GM18511 (cell line): ENCODE measurements at regions not wholly inside any gene's neighbourhood (a gene's known extent, or its start where the extent isn't known, plus 50 kb on each side); places are given as distances from the start of the nearest gene placed in this dataset.
A peak's percentile ranks its signal among the peaks of the same experiment; 100 is the strongest.
"Not testable (repeated sequence)": the region's sequence is repeated elsewhere in the genome, so short reads cannot be mapped to it uniquely, and the experiment has no call there.

Experiments
- ATAC-seq: cut with Tn5 transposase; IDR thresholded peaks from one replicate; pipeline ENCODE4 v1.9.1; 2021; ENCODE audit warnings: mild to moderate bottlenecking, moderate library complexity; ENCODE audit not compliant: unreplicated experiment

- ATAC-seq, result no peak
Observed at GRCh38 chrX:42832764-42833549, 55.0 kb upstream of the PPP1R2C start.

- ATAC-seq, result not testable (repeated sequence)
Observed at GRCh38 chrX:42833550-42833940, 55.6 kb upstream of the PPP1R2C start.

- ATAC-seq, result peak; percentile 65
Observed at GRCh38 chrX:42837101-42837726, 59.3 kb upstream of the PPP1R2C start.

- ATAC-seq, result peak; percentile 79
Observed at GRCh38 chrX:42837747-42838146, 59.8 kb upstream of the PPP1R2C start.

GRCh38 chrX:42839632-42840031 is 61.7 kb upstream of the PPP1R2C start:
- ATAC-seq, result no peak

- no peak for ATAC-seq
Observed at GRCh38 chrX:42846741-42847140, 68.8 kb upstream of the PPP1R2C start.

GRCh38 chrX:42855259-42855658 is 77.3 kb upstream of the PPP1R2C start:
- ATAC-seq, result no peak

- no peak for ATAC-seq
Observed at GRCh38 chrX:42857766-42858165, 79.8 kb upstream of the PPP1R2C start.

- no peak for ATAC-seq
Observed at GRCh38 chrX:42869011-42869410, 91.0 kb upstream of the PPP1R2C start.

- peak; percentile 92 for ATAC-seq
Observed at GRCh38 chrX:42869659-42870476, 91.9 kb upstream of the PPP1R2C start.

- ATAC-seq, result no peak
Observed at GRCh38 chrX:42886519-42886918, 108.6 kb upstream of the PPP1R2C start.

GRCh38 chrX:42900947-42901346 is 123.0 kb upstream of the PPP1R2C start:
- ATAC-seq, result no peak

- no peak for ATAC-seq
Observed at GRCh38 chrX:42902513-42902912, 124.5 kb upstream of the PPP1R2C start.

- ATAC-seq, result no peak
Observed at GRCh38 chrX:42920752-42921151, 142.8 kb upstream of the PPP1R2C start.

GRCh38 chrX:42930071-42930470 is 152.1 kb upstream of the PPP1R2C start:
- no peak for ATAC-seq

- ATAC-seq, result no peak
Observed at GRCh38 chrX:42930951-42931350, 153.0 kb upstream of the PPP1R2C start.

- ATAC-seq, result no peak
Observed at GRCh38 chrX:42933187-42933586, 155.2 kb upstream of the PPP1R2C start.

- ATAC-seq, result peak; percentile 99
Observed at GRCh38 chrX:42934020-42934726, 156.2 kb upstream of the PPP1R2C start.

- no peak for ATAC-seq
Observed at GRCh38 chrX:42941671-42942070, 163.7 kb upstream of the PPP1R2C start.

GRCh38 chrX:42943051-42943974 is 165.3 kb upstream of the PPP1R2C start:
- ATAC-seq, result peak; percentile 88
